ENCODE measurements at regions not wholly inside any gene's neighbourhood (a gene's known extent, or its start where the extent isn't known, plus 50 kb on each side); places are given as distances from the start of the nearest gene placed in this dataset.

DNA sequence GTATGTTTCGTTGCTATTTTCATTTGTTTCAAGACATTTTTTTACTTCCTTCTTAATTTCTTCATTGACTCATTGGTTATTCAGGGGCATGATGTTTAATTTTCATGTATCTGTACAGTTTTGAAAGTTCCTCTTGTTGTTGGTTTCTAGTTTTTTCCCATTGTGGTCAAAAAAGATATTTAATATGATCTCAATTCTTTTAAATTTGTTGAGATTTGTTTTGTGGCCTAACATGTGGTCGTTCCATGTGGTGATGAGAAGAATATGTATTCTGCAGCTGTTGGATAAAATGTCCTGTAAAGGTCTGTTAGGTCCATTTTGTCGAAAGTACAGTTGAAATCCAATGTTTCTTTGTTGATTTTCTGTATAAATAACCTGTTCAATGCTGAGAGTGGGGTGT, 110.3 kb upstream of the MAP4K4 start:
- Histone ChIP-seq H3K27ac (ENCODE audit: extremely low read depth, low read depth, low read length) (no peak overlapping the region), H3K9me1 (ENCODE audit: control insufficient read depth, insufficient read depth, low read length) (no peaks in the 10 kb centered on the region), H3K36me3 (ENCODE audit: control insufficient read depth, insufficient read depth, low read length) (no peaks in the 10 kb centered on the region), H3K9ac (ENCODE audit: insufficient read depth in 1 of 2, low read depth in 2 of 2, low read length in 2 of 2) (no peak overlapping the region), H3K27me3 (ENCODE audit: control insufficient read depth in 2 of 2, insufficient read depth in 2 of 2, low read length in 2 of 2) (peaks cover 0 to 3% of the 10 kb centered on the region in 2 experiments; a peak in 1 of 5 replicates), H3K79me2 (ENCODE audit: control insufficient read depth, insufficient read depth, low read length) (no peaks in the 10 kb centered on the region), H3K4me1 (replicated peaks in 1 of 2; ENCODE audit: control insufficient read depth in 2 of 2, insufficient read depth in 2 of 2, low read length in 2 of 2) (no peaks in the 10 kb centered on the region), H3K4me2 (ENCODE audit: insufficient read depth, low read length) (no peak overlapping the region), H3K9me3 (replicated peaks; ENCODE audit: control insufficient read depth, insufficient read depth, low read depth, low read length) (no peaks in the 10 kb centered on the region), H3K4me3 (no peak overlapping the region), H4K20me1 (replicated peaks; ENCODE audit: control insufficient read depth, insufficient read depth, low read length) (no peaks in the 10 kb centered on the region), H2AFZ (ENCODE audit: low read depth, low read length) (no peak overlapping the region)
- CTCF ChIA-PET (ENCODE audit: low intra/inter-chr PET ratio): no interaction called here
- ATAC-seq (no peak), DNase-seq (ENCODE audit: extremely low read depth in 1 of 4, low spot score in 3 of 4) (no peak), FAIRE-seq (no peak)
- BruUV-seq (replicated peaks): no TSS peak
- intact Hi-C loops (cut with micrococcal nuclease) (no loop called here), in situ Hi-C loops (cut with MboI) (no loop called here)
- TF ChIP-seq SAFB2 (IDR thresholded peaks at IDR 0.05; ENCODE audit: borderline replicate concordance, low read depth, low read length, severe bottlenecking): no peak
- TF ChIP-seq SLC30A9 (CRISPR knock-in tag; IDR thresholded peaks at IDR 0.05): no peak
- TF ChIP-seq PTTG1 (tag; IDR thresholded peaks at IDR 0.05; ENCODE audit: low read depth): no peak
- TF ChIP-seq DPF2 (IDR thresholded peaks at IDR 0.05): no peak
- no peak for TF ChIP-seq HDAC3 (IDR thresholded peaks at IDR 0.05; ENCODE audit: borderline replicate concordance, partially characterized antibody)
- no peak for TF ChIP-seq ZNF274 (IDR thresholded peaks at IDR 0.05; ENCODE audit: borderline replicate concordance, low read depth, low read length)
- POLR2A ChIA-PET: no interaction called here
- 0% methylated on average over 3 of the region's 3 CpGs for WGBS (ENCODE audit: insufficient coverage, low coverage, missing lambda C conversion rate)

GRCh38 chr2:101583861-101584260, 108.9 kb upstream of the RFX8 start:
- Histone ChIP-seq H3K79me2 (ENCODE audit: control insufficient read depth, insufficient read depth, low read length) (no peaks in the 10 kb centered on the region), H3K9me1 (ENCODE audit: control insufficient read depth, insufficient read depth, low read length) (no peaks in the 10 kb centered on the region), H4K20me1 (replicated peaks; ENCODE audit: control insufficient read depth, insufficient read depth, low read length) (no peaks in the 10 kb centered on the region), H3K27me3 (ENCODE audit: control insufficient read depth in 2 of 2, insufficient read depth in 2 of 2, low read length in 2 of 2) (peaks cover 4 to 20% of the 10 kb centered on the region in 2 experiments; a peak in 4 of 5 replicates), H3K36me3 (ENCODE audit: control insufficient read depth, insufficient read depth, low read length) (no peaks in the 10 kb centered on the region), H3K27ac (ENCODE audit: extremely low read depth, low read depth, low read length) (no peak overlapping the region), H3K4me3 (no peak overlapping the region), H3K4me1 (replicated peaks in 1 of 2; ENCODE audit: control insufficient read depth in 2 of 2, insufficient read depth in 2 of 2, low read length in 2 of 2) (no peaks in the 10 kb centered on the region), H2AFZ (ENCODE audit: low read depth, low read length) (no peak overlapping the region), H3K9ac (ENCODE audit: insufficient read depth in 1 of 2, low read depth in 2 of 2, low read length in 2 of 2) (no peak overlapping the region), H3K9me3 (replicated peaks; ENCODE audit: control insufficient read depth, insufficient read depth, low read depth, low read length) (no peaks in the 10 kb centered on the region), H3K4me2 (ENCODE audit: insufficient read depth, low read length) (no peak overlapping the region)
- ChIA-PET CTCF (ENCODE audit: low intra/inter-chr PET ratio) (no interaction called here), POLR2A (no interaction called here)
- FAIRE-seq (no peak), DNase-seq (ENCODE audit: extremely low read depth in 1 of 4, low spot score in 3 of 4) (no peak), ATAC-seq (no peak)
- in situ Hi-C loops (cut with MboI) (no loop called here), intact Hi-C loops (cut with micrococcal nuclease) (no loop called here)
- BruUV-seq (replicated peaks): no TSS peak
- TF ChIP-seq, protein P1, sequence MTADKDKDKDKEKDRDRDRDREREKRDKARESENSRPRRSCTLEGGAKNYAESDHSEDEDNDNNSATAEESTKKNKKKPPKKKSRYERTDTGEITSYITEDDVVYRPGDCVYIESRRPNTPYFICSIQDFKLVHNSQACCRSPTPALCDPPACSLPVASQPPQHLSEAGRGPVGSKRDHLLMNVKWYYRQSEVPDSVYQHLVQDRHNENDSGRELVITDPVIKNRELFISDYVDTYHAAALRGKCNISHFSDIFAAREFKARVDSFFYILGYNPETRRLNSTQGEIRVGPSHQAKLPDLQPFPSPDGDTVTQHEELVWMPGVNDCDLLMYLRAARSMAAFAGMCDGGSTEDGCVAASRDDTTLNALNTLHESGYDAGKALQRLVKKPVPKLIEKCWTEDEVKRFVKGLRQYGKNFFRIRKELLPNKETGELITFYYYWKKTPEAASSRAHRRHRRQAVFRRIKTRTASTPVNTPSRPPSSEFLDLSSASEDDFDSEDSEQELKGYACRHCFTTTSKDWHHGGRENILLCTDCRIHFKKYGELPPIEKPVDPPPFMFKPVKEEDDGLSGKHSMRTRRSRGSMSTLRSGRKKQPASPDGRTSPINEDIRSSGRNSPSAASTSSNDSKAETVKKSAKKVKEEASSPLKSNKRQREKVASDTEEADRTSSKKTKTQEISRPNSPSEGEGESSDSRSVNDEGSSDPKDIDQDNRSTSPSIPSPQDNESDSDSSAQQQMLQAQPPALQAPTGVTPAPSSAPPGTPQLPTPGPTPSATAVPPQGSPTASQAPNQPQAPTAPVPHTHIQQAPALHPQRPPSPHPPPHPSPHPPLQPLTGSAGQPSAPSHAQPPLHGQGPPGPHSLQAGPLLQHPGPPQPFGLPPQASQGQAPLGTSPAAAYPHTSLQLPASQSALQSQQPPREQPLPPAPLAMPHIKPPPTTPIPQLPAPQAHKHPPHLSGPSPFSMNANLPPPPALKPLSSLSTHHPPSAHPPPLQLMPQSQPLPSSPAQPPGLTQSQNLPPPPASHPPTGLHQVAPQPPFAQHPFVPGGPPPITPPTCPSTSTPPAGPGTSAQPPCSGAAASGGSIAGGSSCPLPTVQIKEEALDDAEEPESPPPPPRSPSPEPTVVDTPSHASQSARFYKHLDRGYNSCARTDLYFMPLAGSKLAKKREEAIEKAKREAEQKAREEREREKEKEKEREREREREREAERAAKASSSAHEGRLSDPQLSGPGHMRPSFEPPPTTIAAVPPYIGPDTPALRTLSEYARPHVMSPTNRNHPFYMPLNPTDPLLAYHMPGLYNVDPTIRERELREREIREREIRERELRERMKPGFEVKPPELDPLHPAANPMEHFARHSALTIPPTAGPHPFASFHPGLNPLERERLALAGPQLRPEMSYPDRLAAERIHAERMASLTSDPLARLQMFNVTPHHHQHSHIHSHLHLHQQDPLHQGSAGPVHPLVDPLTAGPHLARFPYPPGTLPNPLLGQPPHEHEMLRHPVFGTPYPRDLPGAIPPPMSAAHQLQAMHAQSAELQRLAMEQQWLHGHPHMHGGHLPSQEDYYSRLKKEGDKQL (CRISPR knock-in tag; IDR thresholded peaks at IDR 0.05; ENCODE audit: borderline replicate concordance): no peak
- TF ChIP-seq PYGO2 (tag; IDR thresholded peaks at IDR 0.05): no peak
- no peak for TF ChIP-seq ELF2 (CRISPR knock-in tag; IDR thresholded peaks at IDR 0.05)
- TF ChIP-seq GMEB1 (CRISPR knock-in tag; IDR thresholded peaks at IDR 0.05): no peak
- TF ChIP-seq SUPT5H (IDR thresholded peaks at IDR 0.05): no peak
